DND-41 (cell line): ENCODE measurements at regions not wholly inside any gene's neighbourhood (a gene's known extent, or its start where the extent isn't known, plus 50 kb on each side); places are given as distances from the start of the nearest gene placed in this dataset.

Experiments
- CTCF ChIP-seq: IDR thresholded peaks from 2 replicates; pipeline ENCODE4 v1.5.1; 2012; ENCODE audit warnings: borderline replicate concordance, low read length, moderate library complexity, mild to moderate bottlenecking; ENCODE audit not compliant: poor library complexity, severe bottlenecking; ENCODE audit errors: extremely low read depth
- EZH2 ChIP-seq: IDR thresholded peaks from 3 replicates; pipeline ENCODE4 v1.6.1; 2012; ENCODE audit warnings: borderline replicate concordance, low read depth, mild to moderate bottlenecking, moderate library complexity, low read length, inconsistent platforms; ENCODE audit not compliant: severe bottlenecking

GRCh38 chr12:128190052-128190451, 76.9 kb upstream of the TMEM132C start:
- TF ChIP-seq EZH2 (no peak), CTCF (no peak)
